Heart left ventricle (tissue), 13 donors: ENCODE measurements at regions not wholly inside any gene's neighbourhood (a gene's known extent, or its start where the extent isn't known, plus 50 kb on each side); places are given as distances from the start of the nearest gene placed in this dataset.

Experiments
- CTCF ChIP-seq, 12 donors: fragments of 200-600 bp; sonication (generic) in 4 of 12; IDR thresholded peaks; one replicate each; pipeline versions ENCODE4 v1.5.0 to v1.8.0; 2018 to 2022; ENCODE audit warnings: antibody characterized with exemption in 12 of 12, mild to moderate bottlenecking in 5 of 12
- POLR2A ChIP-seq, 2 donors: fragments of 450-650 bp; IDR thresholded peaks; one replicate each; pipeline ENCODE4 v1.6.1; 2017; ENCODE audit warnings: antibody characterized with exemption in 2 of 2, mild to moderate bottlenecking in 2 of 2, moderate library complexity in 2 of 2
- donor health status: ischemic (EF 13 %, LVEDD 7.1; RV severe dilation, severe dysfunction).
- donor health status: DM: no; HTN: yes; CAD: no.
- donor health status: DM: no; HTN: no; CAD: no.
- donor health status: ischemic (EF 25% LVEDD 6.9; RV normal size, moderate dysfunction).
- donor health status: ischemic (EF 25% LVEDD 5.7; RV mildly dilated, moderate dysfunction).
- donor health status: ischemic (EF 35%, LVEDD 5.7; RV mildly dilated, moderate dysfunction).
- donor health status: nonischemic (EF 11% LVEDD 7.7; RV severe dilation, severe dysfunction).
- donor health status: DM: yes; HTN: yes; CAD: no.
- donor health status: PGD.
- donor health status: ischemic (EF 29% LVEDD 5.4; RV normal size, mild dysfunction).
- donor health status: nonischemic (EF 23%, LVEDD 6.1; RV moderate dilation, normal function).

GRCh38 chr1:55337801-55338447 is 122.8 kb upstream of the USP24 start:
- TF ChIP-seq CTCF (IDR thresholded peaks at IDR 0.05) (peak in 10 of 12 donors; percentile 31 to 62 (median 46)), POLR2A (IDR thresholded peaks at IDR 0.05) (no peak)
